ENCODE measurements at regions not wholly inside any gene's neighbourhood (a gene's known extent, or its start where the extent isn't known, plus 50 kb on each side); places are given as distances from the start of the nearest gene placed in this dataset.

- TF ChIP-seq CTCF (IDR thresholded peaks at IDR 0.05) = no peak
- no peak for TF ChIP-seq EZH2 (IDR thresholded peaks at IDR 0.05; ENCODE audit: borderline replicate concordance, insufficient read depth, low read depth, low read length, poor library complexity, severe bottlenecking)
- H3K36me3 ChIP-seq (replicated peaks in 1 of 2; ENCODE audit: control extremely low read depth in 1 of 2, control insufficient read depth in 1 of 2, extremely low read depth in 1 of 2, insufficient read depth in 2 of 2, low read length in 1 of 2) = no peaks in the 10 kb centered on the region
Observed at GRCh38 chr3:151983538-151983937, 110.1 kb downstream of the SUCNR1 start.

GRCh38 chr3:151985787-151986430, 112.5 kb downstream of the SUCNR1 start:
- no peak overlapping the region for H3K9ac ChIP-seq (ENCODE audit: low read length)
- no peaks in the 10 kb centered on the region for H4K20me1 ChIP-seq (ENCODE audit: control insufficient read depth, insufficient read depth, low read length, poor library complexity, severe bottlenecking)
- Mint-ChIP-seq H3K27me3 (peaks cover 4% of the 10 kb centered on the region), H3K9me3 (ENCODE audit: insufficient read depth) (no peaks in the 10 kb centered on the region), H3K27ac (no peak overlapping the region), H3K4me3 (no peak overlapping the region), H3K4me1 (peaks cover 9% of the 10 kb centered on the region)
- ChIA-PET POLR2A (no interaction called here), CTCF (no interaction called here)
- no peak overlapping the region for H3K4me2 ChIP-seq (replicated peaks; ENCODE audit: low read depth, low read length, poor library complexity, severe bottlenecking)
- DNase-seq (no peak), ATAC-seq (ENCODE audit: low read depth) (no peak)
- H3K79me2 ChIP-seq (ENCODE audit: control insufficient read depth, insufficient read depth, low read length) = no peaks in the 10 kb centered on the region
- no peak overlapping the region for H3K27ac ChIP-seq (ENCODE audit: low read length in 2 of 2)
- no CpG with 5 or more reads among the region's 2 CpGs for WGBS (ENCODE audit: insufficient coverage)
- no peak for TF ChIP-seq CTCF (IDR thresholded peaks at IDR 0.05)
- no peak for TF ChIP-seq EZH2 (IDR thresholded peaks at IDR 0.05; ENCODE audit: borderline replicate concordance, insufficient read depth, low read depth, low read length, poor library complexity, severe bottlenecking)
- intact Hi-C loops (cut with micrococcal nuclease) = no loop called here
- no peak overlapping the region for H2AFZ ChIP-seq (ENCODE audit: insufficient read depth, low read depth, low read length, poor library complexity, severe bottlenecking)
- H3K4me1 ChIP-seq (ENCODE audit: control insufficient read depth in 2 of 2, insufficient read depth in 2 of 2, low read length in 2 of 2) = peaks cover 7 to 9% of the 10 kb centered on the region in 2 donors
- no peaks in the 10 kb centered on the region for H3K27me3 ChIP-seq (replicated peaks in 1 of 4; ENCODE audit: control extremely low read depth in 1 of 4, control insufficient read depth in 3 of 4, insufficient read depth in 4 of 4, low read length in 3 of 4)
- H3K4me3 ChIP-seq (ENCODE audit: control extremely low read depth in 1 of 5, extremely low read depth in 1 of 5, insufficient read depth in 1 of 5, low read depth in 2 of 5, low read length in 4 of 5) = no peak overlapping the region
- H3K9me3 ChIP-seq (ENCODE audit: control extremely low read depth in 1 of 3, control insufficient read depth in 2 of 3, insufficient read depth in 1 of 3, low read length in 2 of 3) = no peaks in the 10 kb centered on the region
- H3K36me3 ChIP-seq (replicated peaks in 1 of 2; ENCODE audit: control extremely low read depth in 1 of 2, control insufficient read depth in 1 of 2, extremely low read depth in 1 of 2, insufficient read depth in 2 of 2, low read length in 1 of 2) = no peaks in the 10 kb centered on the region

More at GRCh38 chr3:151983538-151983937, 110.1 kb downstream of the SUCNR1 start:
- Mint-ChIP-seq H3K4me1 (peaks cover 8% of the 10 kb centered on the region), H3K9me3 (ENCODE audit: insufficient read depth) (no peaks in the 10 kb centered on the region), H3K4me3 (no peak overlapping the region), H3K27me3 (no peaks in the 10 kb centered on the region), H3K27ac (no peak overlapping the region)
- Histone ChIP-seq H3K9me3 (ENCODE audit: control extremely low read depth in 1 of 3, control insufficient read depth in 2 of 3, insufficient read depth in 1 of 3, low read length in 2 of 3) (no peaks in the 10 kb centered on the region), H3K9ac (ENCODE audit: low read length) (no peak overlapping the region), H4K20me1 (ENCODE audit: control insufficient read depth, insufficient read depth, low read length, poor library complexity, severe bottlenecking) (no peaks in the 10 kb centered on the region), H3K4me1 (ENCODE audit: control insufficient read depth in 2 of 2, insufficient read depth in 2 of 2, low read length in 2 of 2) (peaks cover 6 to 8% of the 10 kb centered on the region in 2 donors), H3K4me2 (replicated peaks; ENCODE audit: low read depth, low read length, poor library complexity, severe bottlenecking) (no peak overlapping the region), H3K27me3 (replicated peaks in 1 of 4; ENCODE audit: control extremely low read depth in 1 of 4, control insufficient read depth in 3 of 4, insufficient read depth in 4 of 4, low read length in 3 of 4) (no peaks in the 10 kb centered on the region), H3K4me3 (ENCODE audit: control extremely low read depth in 1 of 5, extremely low read depth in 1 of 5, insufficient read depth in 1 of 5, low read depth in 2 of 5, low read length in 4 of 5) (no peak overlapping the region), H2AFZ (ENCODE audit: insufficient read depth, low read depth, low read length, poor library complexity, severe bottlenecking) (no peak overlapping the region), H3K27ac (ENCODE audit: low read length in 2 of 2) (no peak overlapping the region), H3K79me2 (ENCODE audit: control insufficient read depth, insufficient read depth, low read length) (no peaks in the 10 kb centered on the region)
- CTCF ChIA-PET = no interaction called here
- intact Hi-C loops (cut with micrococcal nuclease) = no loop called here
- ATAC-seq (ENCODE audit: low read depth) (no peak), DNase-seq (no peak)
- POLR2A ChIA-PET = no interaction called here
- 93% methylated on average over 7 of the region's 7 CpGs for WGBS (ENCODE audit: insufficient coverage)

Measured in B cell (primary cell).